GM12865 (cell line): ENCODE measurements at regions not wholly inside any gene's neighbourhood (a gene's known extent, or its start where the extent isn't known, plus 50 kb on each side); places are given as distances from the start of the nearest gene placed in this dataset.

ENCODE experiments used
- DNase-seq: peaks from one replicate; pipeline ENCODE4 v3.0.0; 2010; ENCODE audit warnings: low read depth
- H3K4me3 ChIP-seq: 2 replicates; pipeline ENCODE4 v1.5.1; 2011; ENCODE audit warnings: mild to moderate bottlenecking, low read depth, low read length, control low read depth
- TF ChIP-seq, protein P1 (sequence below): IDR thresholded peaks from 2 replicates; pipeline ENCODE4 v1.5.1; 2011; ENCODE audit warnings: low read length, control low read depth, low read depth, inconsistent platforms; ENCODE audit not compliant: insufficient read depth; ENCODE audit errors: missing control alignments

DNA sequence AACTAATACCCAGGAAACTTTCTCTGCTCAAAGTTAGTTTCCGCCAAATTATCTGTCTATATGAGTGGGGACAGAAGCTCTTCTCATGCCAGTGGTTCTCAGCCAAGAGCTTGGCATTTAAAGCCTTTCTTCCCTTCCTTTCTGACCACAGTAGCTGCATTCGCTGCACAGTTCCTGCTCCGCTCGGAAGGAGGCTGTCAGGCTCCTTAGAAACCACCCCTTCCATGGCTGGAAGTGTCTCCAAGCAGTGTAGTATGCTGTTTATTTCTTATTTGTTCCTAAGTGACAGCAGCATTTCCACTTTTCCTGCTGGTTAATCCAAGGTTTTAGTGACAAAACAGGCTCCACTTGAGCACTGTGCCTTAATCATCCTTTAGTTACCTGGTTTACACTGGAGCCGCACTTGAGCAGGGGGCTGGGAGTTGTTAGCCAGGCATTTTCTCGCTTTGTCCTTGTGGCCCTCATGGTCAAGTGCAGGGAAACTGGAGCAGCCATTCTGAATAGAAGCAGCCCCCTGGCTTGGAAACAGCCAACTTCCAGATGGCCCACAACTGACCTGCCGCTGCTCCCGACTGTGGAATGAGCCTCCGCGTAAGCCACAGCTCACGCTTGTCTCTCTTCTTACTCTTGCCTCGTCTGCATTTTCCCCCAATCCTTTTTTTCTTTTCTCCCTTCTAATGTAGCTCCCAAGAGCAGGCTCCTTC, 739.4 kb upstream of the TENM3 start:
- H3K4me3 ChIP-seq: no peak overlapping the region
- TF ChIP-seq, protein P1, sequence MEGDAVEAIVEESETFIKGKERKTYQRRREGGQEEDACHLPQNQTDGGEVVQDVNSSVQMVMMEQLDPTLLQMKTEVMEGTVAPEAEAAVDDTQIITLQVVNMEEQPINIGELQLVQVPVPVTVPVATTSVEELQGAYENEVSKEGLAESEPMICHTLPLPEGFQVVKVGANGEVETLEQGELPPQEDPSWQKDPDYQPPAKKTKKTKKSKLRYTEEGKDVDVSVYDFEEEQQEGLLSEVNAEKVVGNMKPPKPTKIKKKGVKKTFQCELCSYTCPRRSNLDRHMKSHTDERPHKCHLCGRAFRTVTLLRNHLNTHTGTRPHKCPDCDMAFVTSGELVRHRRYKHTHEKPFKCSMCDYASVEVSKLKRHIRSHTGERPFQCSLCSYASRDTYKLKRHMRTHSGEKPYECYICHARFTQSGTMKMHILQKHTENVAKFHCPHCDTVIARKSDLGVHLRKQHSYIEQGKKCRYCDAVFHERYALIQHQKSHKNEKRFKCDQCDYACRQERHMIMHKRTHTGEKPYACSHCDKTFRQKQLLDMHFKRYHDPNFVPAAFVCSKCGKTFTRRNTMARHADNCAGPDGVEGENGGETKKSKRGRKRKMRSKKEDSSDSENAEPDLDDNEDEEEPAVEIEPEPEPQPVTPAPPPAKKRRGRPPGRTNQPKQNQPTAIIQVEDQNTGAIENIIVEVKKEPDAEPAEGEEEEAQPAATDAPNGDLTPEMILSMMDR: no peak
- no peak for DNase-seq

- H3K4me3 ChIP-seq: no peak overlapping the region
- no peak for DNase-seq
- TF ChIP-seq, protein P1: no peak
These were observed 738.3 kb upstream of the TENM3 start for GRCh38 chr4:181504924-181505323.

DNA sequence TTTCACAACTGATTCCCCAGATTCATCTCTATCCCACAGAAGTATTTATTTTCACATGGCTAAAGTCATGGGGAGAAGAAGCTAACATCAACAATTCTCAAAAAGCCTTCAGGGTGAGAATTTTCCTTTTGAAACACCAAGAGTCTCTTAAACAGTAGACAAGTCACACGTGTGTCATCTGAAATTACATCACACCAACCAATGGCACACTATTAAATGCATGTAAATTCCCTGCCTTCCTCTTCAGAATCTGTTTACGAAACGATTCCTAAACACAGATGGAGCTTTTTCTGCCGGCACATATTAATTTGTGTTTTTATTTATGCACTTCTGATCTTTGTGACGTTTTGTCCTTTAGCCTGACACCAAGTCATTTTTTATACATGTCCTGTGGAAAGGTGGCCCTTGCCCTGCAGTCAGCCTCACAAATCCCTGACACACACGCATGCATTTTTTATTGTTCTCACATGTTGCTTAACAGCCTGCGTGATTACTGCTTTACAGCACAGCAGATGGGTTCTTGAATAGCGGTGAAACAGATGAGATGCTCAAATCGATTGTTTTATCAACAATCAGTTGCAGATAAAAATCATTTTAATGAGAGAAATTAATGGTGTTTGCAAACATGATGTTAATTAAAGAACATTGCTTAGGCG, 735.9 kb upstream of the TENM3 start:
- DNase-seq: no peak
- TF ChIP-seq, protein P1: no peak
- H3K4me3 ChIP-seq: no peak overlapping the region

DNA sequence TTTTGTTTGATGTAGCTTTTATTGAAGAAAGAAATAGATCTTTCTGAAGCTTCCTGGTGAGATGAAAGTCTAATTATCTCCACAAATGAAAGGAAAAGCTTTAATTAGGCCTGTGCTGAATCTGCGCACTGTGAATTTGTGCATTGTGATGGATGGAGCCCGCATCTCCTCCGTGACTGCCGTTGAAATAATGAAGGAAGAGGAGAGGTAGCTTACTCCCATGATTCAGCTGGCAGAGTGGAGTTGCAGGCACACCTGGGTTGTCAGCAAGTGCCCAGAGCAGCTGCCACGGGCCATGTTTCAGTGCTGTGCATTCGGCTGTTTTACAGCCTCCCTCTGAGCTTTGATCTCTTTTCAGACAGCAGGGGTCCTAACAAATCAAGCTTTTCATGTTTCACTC, 735.3 kb upstream of the TENM3 start:
- TF ChIP-seq, protein P1: no peak
- no peak overlapping the region for H3K4me3 ChIP-seq
- DNase-seq: no peak

- DNase-seq: no peak
- no peak overlapping the region for H3K4me3 ChIP-seq
- TF ChIP-seq, protein P1: no peak
These were observed 734.6 kb upstream of the TENM3 start for GRCh38 chr4:181508601-181509000.

GRCh38 chr4:181509073-181509472, 734.1 kb upstream of the TENM3 start:
- no peak for DNase-seq
- H3K4me3 ChIP-seq: no peak overlapping the region
- TF ChIP-seq, protein P1: no peak
